GM19452 (cell line): ENCODE measurements at regions not wholly inside any gene's neighbourhood (a gene's known extent, or its start where the extent isn't known, plus 50 kb on each side); places are given as distances from the start of the nearest gene placed in this dataset.
"Not testable (repeated sequence)": the region's sequence is repeated elsewhere in the genome, so short reads cannot be mapped to it uniquely, and the experiment has no call there.

ENCODE experiments used
- ATAC-seq: cut with Tn5 transposase; IDR thresholded peaks from one replicate; pipeline ENCODE4 v1.9.1; 2021; ENCODE audit not compliant: unreplicated experiment

- ATAC-seq: no peak
Measured at GRCh38 chr1:79155991-79156390, 149.5 kb upstream of the ADGRL4 start.

DNA sequence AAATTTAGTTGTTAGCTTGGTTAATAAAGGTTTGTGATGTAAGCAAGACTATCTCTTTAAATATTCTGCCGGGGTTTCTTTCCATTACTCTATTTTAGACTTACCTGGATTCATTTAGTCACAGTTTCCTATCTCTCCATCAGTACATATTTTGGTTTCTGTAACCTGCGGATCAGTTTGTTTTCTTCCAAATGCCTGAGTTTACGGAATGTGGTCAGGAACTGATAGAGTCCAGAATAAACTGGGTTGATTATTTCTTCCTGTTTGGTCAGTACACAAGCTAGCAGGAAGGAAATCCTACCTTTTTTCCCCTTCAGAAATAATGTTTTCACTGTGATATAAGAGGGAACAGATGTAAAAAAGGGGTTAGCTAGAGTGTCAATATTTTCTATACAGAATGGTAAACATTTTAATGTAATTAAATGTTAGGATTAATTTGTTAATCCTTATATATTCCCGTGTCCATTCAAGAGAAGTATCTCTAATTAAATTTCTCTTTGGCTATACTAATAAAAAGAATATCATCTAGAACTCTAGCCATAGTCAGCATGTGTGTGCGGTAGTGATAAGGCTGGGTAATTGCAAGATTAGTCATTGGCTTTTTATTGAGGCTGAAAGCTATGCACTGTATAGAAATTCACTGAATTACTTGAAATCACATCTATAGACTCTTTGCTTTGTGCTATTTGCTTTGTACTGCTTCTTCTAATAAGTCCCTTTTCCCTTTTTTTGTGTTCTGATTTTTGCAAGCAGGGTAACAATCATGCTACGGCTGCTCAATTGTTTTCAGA is 144.7 kb upstream of the ADGRL4 start:
- no peak for ATAC-seq

DNA sequence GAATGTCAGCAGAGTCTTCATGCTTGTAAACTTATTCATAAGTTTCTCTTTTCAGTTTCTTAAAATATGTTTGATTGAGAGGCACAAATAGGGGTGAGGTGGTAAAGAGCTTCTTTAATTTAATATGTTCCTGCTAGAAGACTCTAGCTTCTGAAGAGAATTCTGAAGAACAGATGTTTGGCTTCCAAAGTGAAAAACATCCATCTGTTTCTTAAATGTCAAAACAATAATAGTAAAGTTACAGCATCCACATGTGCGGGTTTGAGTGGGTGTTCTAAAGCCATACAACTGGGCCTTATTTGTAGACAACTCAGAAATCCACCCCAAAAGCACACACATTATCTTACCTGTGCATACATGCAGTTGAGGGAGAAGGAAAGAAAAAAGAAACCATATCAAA is 144.0 kb upstream of the ADGRL4 start:
- no peak for ATAC-seq

DNA sequence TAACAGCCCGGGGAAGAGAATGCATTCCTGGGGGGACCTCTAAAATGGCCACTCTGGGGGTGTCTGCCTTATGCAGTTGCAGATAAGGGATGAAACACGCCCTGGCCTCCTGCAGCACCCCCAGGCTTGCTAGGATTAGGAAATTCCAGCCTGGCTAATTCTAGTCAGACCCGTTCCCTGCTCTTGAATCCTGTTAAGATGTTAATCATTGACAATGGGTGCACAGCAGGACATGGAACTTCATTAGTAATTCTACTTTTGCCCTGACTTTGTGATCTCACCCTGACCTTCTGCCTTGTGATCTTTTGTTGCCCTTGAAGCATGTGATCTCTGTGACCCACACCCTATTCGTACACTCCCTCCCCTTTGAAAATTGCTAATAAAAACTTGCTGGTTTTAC is 131.7 kb upstream of the ADGRL4 start:
- ATAC-seq: not testable (repeated sequence)

DNA sequence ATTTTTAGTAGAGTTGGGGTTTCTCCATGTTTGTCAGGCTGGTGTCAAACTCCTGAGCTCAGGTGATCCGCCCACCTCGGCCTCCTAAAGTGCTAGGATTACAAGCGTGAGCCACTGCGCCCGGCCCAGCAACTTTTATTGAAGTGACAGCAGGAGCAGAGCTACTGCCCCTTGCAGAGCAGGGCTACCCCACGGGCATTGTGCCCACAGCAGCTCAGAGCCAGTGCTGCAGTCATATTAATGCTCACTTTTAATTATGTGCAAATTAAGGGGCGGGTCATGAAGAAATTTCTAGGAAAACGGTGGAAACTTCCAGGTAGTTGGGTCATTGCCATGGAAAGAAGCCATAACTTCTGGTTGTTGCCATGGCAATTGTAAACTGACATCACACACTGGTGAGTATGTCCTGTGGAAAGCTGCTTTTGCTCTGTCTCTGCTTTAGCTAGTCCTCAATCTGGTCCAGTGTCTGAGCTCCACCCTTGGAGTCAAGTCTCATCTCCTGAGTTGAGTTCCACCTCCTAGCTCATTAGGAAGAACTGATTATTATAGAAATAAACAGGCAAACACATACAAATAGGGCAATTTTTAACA is 127.3 kb upstream of the ADGRL4 start:
- ATAC-seq: no peak

DNA sequence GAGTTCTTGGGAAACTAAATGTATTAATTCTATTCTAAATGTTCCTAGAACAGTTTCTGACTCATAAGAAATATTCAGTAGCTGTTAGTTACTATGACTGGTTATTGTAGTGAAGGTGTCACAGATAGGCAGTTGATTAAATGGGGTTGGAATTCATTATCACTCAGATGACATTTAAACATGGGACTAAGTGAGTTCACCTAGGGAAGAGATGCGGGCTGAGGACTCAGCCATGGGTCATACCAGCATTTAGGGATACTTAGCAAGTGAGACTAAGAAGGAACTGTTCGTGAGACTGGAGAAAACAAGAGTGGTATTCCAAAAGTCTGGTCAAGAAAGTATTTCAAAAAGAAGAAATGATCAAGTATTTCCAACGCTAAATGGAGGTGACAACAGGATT is 125.1 kb upstream of the ADGRL4 start:
- no peak for ATAC-seq

DNA sequence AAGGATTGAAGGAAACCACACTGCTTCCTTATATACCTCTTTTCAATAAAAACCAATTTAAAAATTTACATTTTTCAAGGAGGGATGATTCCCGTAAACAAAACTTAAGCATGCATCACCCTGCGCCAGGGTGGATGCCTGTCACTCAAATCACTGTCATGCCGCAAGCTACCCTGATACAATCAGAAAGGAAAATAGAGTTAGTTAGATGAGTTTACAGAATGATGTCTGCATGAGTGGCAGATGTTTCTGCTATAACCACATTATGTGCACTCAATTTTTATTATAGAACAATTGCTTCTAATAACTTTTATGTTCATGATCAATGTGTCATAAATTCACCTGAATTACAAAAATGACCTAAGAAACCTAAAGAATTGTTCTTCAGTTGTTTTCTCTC is 123.4 kb upstream of the ADGRL4 start:
- no peak for ATAC-seq

GRCh38 chr1:79128722-79129121 is 122.2 kb upstream of the ADGRL4 start:
- no peak for ATAC-seq

- ATAC-seq: no peak
Measured at GRCh38 chr1:79124756-79125155, 118.2 kb upstream of the ADGRL4 start.

- ATAC-seq: no peak
Measured at GRCh38 chr1:79122521-79122920, 116.0 kb upstream of the ADGRL4 start.

GRCh38 chr1:79117376-79117775 is 110.8 kb upstream of the ADGRL4 start:
- ATAC-seq: no peak

DNA sequence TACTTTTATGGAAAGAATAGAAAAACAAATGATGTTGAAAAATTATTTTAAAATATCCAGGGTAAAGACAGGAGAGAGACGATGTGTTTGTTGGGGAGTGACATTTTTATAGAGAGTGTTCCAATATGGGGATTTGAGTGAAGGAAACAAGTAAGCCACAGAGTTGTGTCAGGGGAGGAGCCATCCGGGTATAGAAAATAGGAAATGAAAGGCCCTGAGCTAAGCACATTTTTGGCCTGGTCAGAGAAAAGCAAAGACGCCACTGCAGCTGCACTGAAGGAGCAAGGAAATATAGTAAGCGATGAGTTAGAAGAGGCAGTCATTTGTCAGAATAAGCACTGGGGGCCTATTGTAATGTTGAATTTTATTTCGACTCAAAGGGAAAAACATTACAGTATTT is 107.3 kb upstream of the ADGRL4 start:
- no peak for ATAC-seq

DNA sequence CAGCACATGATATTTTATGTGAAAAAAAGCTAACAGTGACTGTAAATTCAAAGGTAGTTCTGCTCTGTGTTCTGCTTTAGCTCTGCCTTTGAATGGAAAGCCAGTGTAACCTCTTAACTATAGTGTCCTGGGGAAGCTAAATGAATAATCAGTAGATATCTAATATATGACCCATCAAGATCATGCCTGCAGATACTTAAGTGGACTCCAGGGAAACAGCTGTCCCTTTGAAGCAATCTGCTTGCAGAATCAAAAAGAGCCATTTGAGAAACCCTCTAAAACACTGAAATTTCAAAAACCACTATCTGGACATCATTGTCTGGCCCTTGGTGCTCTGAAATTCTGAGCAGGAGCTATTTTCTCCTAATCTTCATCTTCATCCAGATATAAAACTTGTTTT is 104.2 kb upstream of the ADGRL4 start:
- ATAC-seq: no peak

GRCh38 chr1:79109445-79109844 is 102.9 kb upstream of the ADGRL4 start:
- no peak for ATAC-seq

DNA sequence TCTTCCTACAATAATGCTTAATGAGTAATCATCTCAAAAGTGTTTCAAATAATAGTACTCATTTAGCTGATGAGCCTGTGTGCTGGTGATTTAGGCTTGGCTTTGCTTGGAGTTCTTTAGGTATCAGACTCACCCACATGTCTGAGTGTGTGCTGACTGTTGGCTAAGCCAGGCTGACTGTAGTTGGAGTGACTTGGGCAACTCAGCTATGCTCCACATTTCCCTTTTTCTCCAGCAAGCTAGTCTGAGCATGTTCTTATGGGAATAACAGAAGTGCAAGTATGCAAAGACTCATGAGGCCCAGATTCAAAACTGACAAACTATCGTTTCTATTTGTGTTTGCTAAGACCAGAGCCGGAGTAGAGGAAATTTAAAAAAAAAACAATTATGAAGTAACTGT is 99.0 kb upstream of the ADGRL4 start:
- no peak for ATAC-seq

DNA sequence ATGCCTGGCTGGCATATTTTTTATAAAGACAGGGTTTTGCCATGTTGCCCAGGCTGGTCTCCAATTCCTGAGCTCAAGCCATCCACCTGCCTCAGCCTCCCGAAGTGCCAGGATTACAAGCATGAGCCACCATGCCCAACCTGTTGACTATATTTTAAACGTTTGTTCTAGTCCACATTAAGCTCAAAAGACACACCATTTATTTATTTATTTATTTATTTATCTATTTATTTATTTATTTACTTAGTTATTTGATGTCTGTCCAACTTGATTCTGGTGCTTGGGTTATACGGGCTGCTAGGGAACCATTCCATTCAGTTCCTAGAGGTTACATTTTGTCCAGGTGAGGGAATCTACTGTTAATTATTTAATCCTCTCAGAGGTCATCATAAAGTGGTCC is 98.1 kb upstream of the ADGRL4 start:
- no peak for ATAC-seq

DNA sequence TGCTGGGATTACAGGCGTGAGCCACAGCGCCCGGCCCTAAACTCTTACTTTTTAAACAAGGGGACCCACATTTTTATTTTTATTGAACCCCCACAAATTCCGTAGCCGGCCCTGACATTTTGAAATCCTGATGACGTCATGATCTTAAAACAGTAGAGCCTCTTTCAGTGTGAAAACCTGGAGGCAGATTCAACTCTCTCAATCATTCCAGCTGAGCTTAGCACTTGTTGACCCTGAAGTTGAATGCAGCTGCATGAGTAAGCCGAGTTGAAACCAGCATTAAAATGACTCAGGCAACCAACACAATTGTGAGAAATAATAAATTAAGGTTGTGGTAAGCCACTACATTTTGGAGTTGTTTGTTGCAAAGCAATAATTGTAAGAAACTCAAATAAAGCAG is 93.9 kb upstream of the ADGRL4 start:
- no peak for ATAC-seq

DNA sequence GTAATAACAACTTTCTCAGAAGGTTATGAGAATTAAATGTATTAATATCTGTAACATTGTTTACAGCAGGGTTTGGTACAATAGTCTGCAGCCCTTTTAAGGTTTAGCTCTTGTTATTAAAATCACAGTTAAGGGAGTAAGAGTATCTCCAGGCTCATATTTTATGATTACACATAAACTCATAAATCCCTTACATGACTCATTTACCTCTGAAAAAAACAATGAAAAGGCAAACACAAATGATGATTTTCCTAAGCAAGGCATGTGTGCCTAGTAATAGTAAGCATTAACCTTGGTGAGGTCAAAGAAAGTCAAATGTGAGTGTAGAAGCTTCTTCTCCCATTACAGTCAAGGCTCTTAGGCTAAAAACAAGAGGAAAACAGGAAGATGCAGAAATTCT is 84.5 kb upstream of the ADGRL4 start:
- no peak for ATAC-seq

GRCh38 chr1:79089946-79090345 is 83.4 kb upstream of the ADGRL4 start:
- no peak for ATAC-seq

DNA sequence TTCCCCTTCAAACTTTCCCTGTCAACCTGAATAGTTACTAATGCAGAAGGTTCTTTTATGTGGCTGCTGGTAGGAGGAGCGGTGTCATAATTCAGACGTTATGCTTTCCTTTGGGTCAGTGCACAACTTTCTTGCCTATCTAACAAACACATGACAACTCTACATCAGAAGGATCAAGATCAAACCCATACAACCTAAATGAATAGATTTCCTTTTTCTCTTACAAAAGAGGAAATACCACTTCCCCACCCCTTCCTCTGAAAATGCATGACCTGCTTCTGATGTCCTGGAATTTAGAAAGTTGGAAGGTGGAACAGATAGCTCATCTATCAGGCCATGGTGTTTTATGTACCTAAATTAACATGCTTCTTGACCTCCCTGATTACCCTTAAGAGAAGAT is 75.7 kb upstream of the ADGRL4 start:
- no peak for ATAC-seq

GRCh38 chr1:79079770-79080169 is 73.2 kb upstream of the ADGRL4 start:
- ATAC-seq: no peak

- no peak for ATAC-seq
Measured at GRCh38 chr1:79074975-79075374, 68.4 kb upstream of the ADGRL4 start.

DNA sequence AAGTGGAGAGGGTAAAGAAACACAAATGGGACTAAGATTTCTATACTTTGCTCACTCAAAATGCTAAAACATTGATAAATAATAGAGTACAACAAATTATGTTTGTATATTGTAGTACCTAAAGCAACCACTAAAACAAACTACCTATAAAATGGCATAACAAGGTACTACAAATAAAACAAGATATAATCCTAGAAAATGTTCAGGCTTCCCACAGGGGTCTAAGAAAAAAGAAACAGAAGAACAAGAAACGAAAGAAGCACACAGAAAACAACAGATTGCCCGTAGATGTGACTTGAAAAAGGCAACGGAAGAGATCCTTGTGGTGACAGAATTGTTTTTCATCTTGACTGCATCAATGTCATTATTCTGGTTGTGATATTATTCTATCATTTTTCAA is 63.3 kb upstream of the ADGRL4 start:
- no peak for ATAC-seq
